Ovary (tissue), 7 donors: ENCODE measurements at regions not wholly inside any gene's neighbourhood (a gene's known extent, or its start where the extent isn't known, plus 50 kb on each side); places are given as distances from the start of the nearest gene placed in this dataset.

Experiments
- DNase-seq, 5 donors: peaks; one replicate each; pipeline ENCODE4 v3.0.0-alpha.2; 2019 to 2020
- H3K27ac ChIP-seq, 2 donors: fragments of 200-600 bp; one replicate each; pipeline versions ENCODE4 v1.5.1 to v1.8.0; 2019 to 2022
- H3K27me3 ChIP-seq: fragments of 200-600 bp; one replicate; pipeline ENCODE4 v1.8.0; 2022
- H3K36me3 ChIP-seq: fragments of 200-600 bp; sonication (generic); one replicate; pipeline ENCODE4 v1.5.1; 2019
- H3K4me1 ChIP-seq: one replicate; pipeline ENCODE4 v1.8.1; 2013; ENCODE audit warnings: mild to moderate bottlenecking, moderate library complexity; ENCODE audit not compliant: insufficient read depth
- H3K4me3 ChIP-seq: fragments of 200-600 bp; sonication (generic); one replicate; pipeline ENCODE4 v1.5.1; 2017
- H3K9me3 ChIP-seq, 2 donors: fragments of 200-600 bp in 1 of 2; sonication (generic) in 1 of 2; one replicate each; pipeline versions ENCODE4 v1.5.1 to v1.8.1; 2013 to 2019; ENCODE audit warnings: mild to moderate bottlenecking in 1 of 2, moderate library complexity in 1 of 2
- CTCF ChIP-seq, 3 donors: fragments of 450-650 bp in 2 of 3; fragments of 200-600 bp in 1 of 3; IDR thresholded peaks; one replicate each; pipeline versions ENCODE4 v1.5.1 to v1.8.0; 2016 to 2022; ENCODE audit warnings: antibody characterized with exemption in 3 of 3, mild to moderate bottlenecking in 1 of 3
- EP300 ChIP-seq: sonication (generic); formaldehyde crosslinking; IDR thresholded peaks from one replicate; pipeline ENCODE4 v1.6.1; 2017; ENCODE audit warnings: antibody characterized with exemption
- POLR2A ChIP-seq: fragments of 450-650 bp; IDR thresholded peaks from one replicate; pipeline ENCODE4 v1.6.1; 2017; ENCODE audit warnings: antibody characterized with exemption, mild to moderate bottlenecking, moderate library complexity
- WGBS, 3 donors: extraction: QIAGEN DNeasy Blood & Tissue Kit in 1 of 3; methylation state at CpG; one replicate each; pipeline versions ENCODE4 v1.1.5 to v1.1.7; 2013 to 2017; 5-methylcytosine and 5-hydroxymethylcytosine counted together
- intact Hi-C, 4 donors: fragments of 100-400 bp; cut with DNase I; formaldehyde crosslinking; loops; one replicate each; pipeline versions ENCODE4 v1.11.0 to v1.15.1; 2022 to 2023
- donor health status: DM: no; HTN: no; CAD: no; lungs with moderate emphysema.
- donor health status: DM: no; HTN: no; CAD: no.
- donor health status: Bipolar disorder and iron deficiency.
- donor health status: DM: no; HTN: no; CAD: no.
- donor health status: DM: yes; HTN: yes; CAD: no.

GRCh38 chr21:35394634-35395369 lies 345.7 kb upstream of the RUNX1 start:
- no peaks in the 10 kb centered on the region for H3K27me3 ChIP-seq
- no peak overlapping the region for H3K4me3 ChIP-seq
- intact Hi-C loops, result no loop called here
- no peaks in the 10 kb centered on the region for H3K4me1 ChIP-seq
- no peak overlapping the region for H3K27ac ChIP-seq
- WGBS, 3 donors, result 90 to 95% (median 91%) methylated on average over 7 of the region's 7 CpGs
- DNase-seq, result no peak
- no peak for TF ChIP-seq CTCF (IDR thresholded peaks at IDR 0.05)
- H3K36me3 ChIP-seq, result no peaks in the 10 kb centered on the region
- H3K9me3 ChIP-seq, result no peaks in the 10 kb centered on the region

- no peak overlapping the region for H3K4me3 ChIP-seq
- no peaks in the 10 kb centered on the region for H3K36me3 ChIP-seq
- intact Hi-C loops, result no loop called here
- no peak overlapping the region for H3K27ac ChIP-seq
- no peaks in the 10 kb centered on the region for H3K27me3 ChIP-seq
- no peaks in the 10 kb centered on the region for H3K4me1 ChIP-seq
- WGBS, 3 donors, result 92 to 100% (median 97%) methylated on average over 1 of the region's 1 CpG
- H3K9me3 ChIP-seq, result no peaks in the 10 kb centered on the region
- no peak for TF ChIP-seq POLR2A
- DNase-seq, result no peak
Measured at GRCh38 chr21:35394049-35394448, 344.9 kb upstream of the RUNX1 start.

GRCh38 chr21:35390013-35390776 lies 341.1 kb upstream of the RUNX1 start:
- DNase-seq, result no peak
- Histone ChIP-seq H3K36me3 (no peaks in the 10 kb centered on the region), H3K9me3 (no peaks in the 10 kb centered on the region), H3K27ac (no peak overlapping the region), H3K4me3 (no peak overlapping the region), H3K27me3 (no peaks in the 10 kb centered on the region), H3K4me1 (no peaks in the 10 kb centered on the region)
- intact Hi-C loops, result no loop called here
- 85 to 92% (median 90%) methylated on average over 5 of the region's 5 CpGs for WGBS, 3 donors
- TF ChIP-seq CTCF (IDR thresholded peaks at IDR 0.05), result no peak
- TF ChIP-seq EP300, result no peak
- TF ChIP-seq POLR2A, result no peak

- Histone ChIP-seq H3K27ac (no peak overlapping the region), H3K4me3 (no peak overlapping the region), H3K9me3 (no peaks in the 10 kb centered on the region), H3K4me1 (no peaks in the 10 kb centered on the region), H3K27me3 (no peaks in the 10 kb centered on the region), H3K36me3 (no peaks in the 10 kb centered on the region)
- no peak for DNase-seq
- 85 to 93% (median 89%) methylated on average over 4 of the region's 4 CpGs for WGBS, 3 donors
- no peak for TF ChIP-seq CTCF (IDR thresholded peaks at IDR 0.05)
- intact Hi-C loops, result no loop called here
Measured at GRCh38 chr21:35386491-35387079, 337.5 kb upstream of the RUNX1 start.

- Histone ChIP-seq H3K27me3 (no peaks in the 10 kb centered on the region), H3K27ac (no peak overlapping the region), H3K9me3 (no peaks in the 10 kb centered on the region), H3K4me1 (no peaks in the 10 kb centered on the region), H3K36me3 (no peaks in the 10 kb centered on the region), H3K4me3 (no peak overlapping the region)
- TF ChIP-seq EP300 (no peak), CTCF (IDR thresholded peaks at IDR 0.05) (no peak), POLR2A (no peak)
- intact Hi-C loops, result no loop called here
- no peak for DNase-seq
- 53 to 58% (median 55%) methylated on average over 2 of the region's 2 CpGs for WGBS, 3 donors
Measured at GRCh38 chr21:35384375-35384774, 335.3 kb upstream of the RUNX1 start.
